ENCODE measurements at regions not wholly inside any gene's neighbourhood (a gene's known extent, or its start where the extent isn't known, plus 50 kb on each side); places are given as distances from the start of the nearest gene placed in this dataset.
"Not testable (repeated sequence)": the region's sequence is repeated elsewhere in the genome, so short reads cannot be mapped to it uniquely, and the experiment has no call there.

- H3K4me3 ChIP-seq (ENCODE audit: low read length); H3K27me3 ChIP-seq (ENCODE audit: control insufficient read depth, insufficient read depth); H3K4me1 ChIP-seq (ENCODE audit: control insufficient read depth, insufficient read depth, low read length); intact Hi-C loops (cut with DNase I); H3K9me3 ChIP-seq (ENCODE audit: control insufficient read depth, low read length); H3K27ac ChIP-seq (ENCODE audit: low read length); ATAC-seq; DNase-seq: not testable (repeated sequence)
- 51% methylated on average over 1 of the region's 1 CpG for WGBS
Observed at GRCh38 chr5:67836496-67836895, 379.1 kb upstream of the PIK3R1 start.

DNA sequence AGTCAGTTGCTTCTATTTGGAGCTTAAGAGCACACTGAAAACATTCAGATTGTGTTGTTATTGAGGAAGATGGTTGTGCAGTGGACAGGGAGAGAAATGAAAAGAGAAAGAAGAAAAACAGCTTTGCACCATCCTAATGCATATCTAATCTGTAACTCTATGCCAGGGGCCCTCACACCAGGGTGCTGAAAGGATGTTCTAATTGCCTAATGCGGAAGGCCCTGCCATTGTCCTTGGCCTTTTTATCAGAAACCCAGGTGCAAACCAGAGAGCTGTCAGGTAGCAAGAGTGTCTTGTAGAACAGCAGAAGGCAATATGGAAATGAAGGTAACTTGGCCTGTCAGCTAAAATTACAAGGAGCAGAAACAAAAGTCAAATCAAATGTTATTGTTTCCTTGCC, 384.5 kb upstream of the PIK3R1 start:
- ATAC-seq (peak in 1 of 2 donors; percentile 31), DNase-seq (no peak)
- Histone ChIP-seq H3K27ac (ENCODE audit: low read length) (no peak overlapping the region), H3K4me3 (ENCODE audit: low read length) (no peak overlapping the region), H3K27me3 (ENCODE audit: control insufficient read depth, insufficient read depth) (no peaks in the 10 kb centered on the region), H3K9me3 (ENCODE audit: control insufficient read depth, low read length) (no peaks in the 10 kb centered on the region), H3K4me1 (ENCODE audit: control insufficient read depth, insufficient read depth, low read length) (no peaks in the 10 kb centered on the region)
- intact Hi-C loops (cut with DNase I): no loop called here
- WGBS: 66% methylated on average over 1 of the region's 1 CpG

DNA sequence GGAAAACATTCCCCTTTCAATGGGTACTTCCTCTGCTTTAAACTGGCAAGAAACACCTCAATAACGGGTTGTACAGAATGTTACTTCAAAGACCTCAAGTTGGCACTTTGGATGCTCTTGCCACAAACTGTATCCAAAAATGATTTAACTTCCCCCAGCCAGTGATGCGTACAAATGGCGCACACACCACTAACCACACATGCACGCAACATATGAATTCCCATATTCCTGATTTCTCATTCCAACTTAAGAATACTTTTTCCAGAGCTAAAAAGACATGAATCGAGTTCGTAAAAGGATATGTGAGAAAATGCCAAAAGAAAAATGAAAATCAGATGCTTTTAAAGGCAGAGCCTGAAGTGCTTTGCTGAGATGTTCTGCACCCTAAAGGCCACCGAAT, 388.0 kb upstream of the PIK3R1 start:
- 90% methylated on average over 7 of the region's 7 CpGs for WGBS
- no peak for ATAC-seq
- H3K4me1 ChIP-seq (ENCODE audit: control insufficient read depth, insufficient read depth, low read length): no peaks in the 10 kb centered on the region

GRCh38 chr5:67824852-67825251, 390.7 kb upstream of the PIK3R1 start:
- WGBS: 79% methylated on average over 3 of the region's 3 CpGs
- Histone ChIP-seq H3K9me3 (ENCODE audit: control insufficient read depth, low read length) (no peaks in the 10 kb centered on the region), H3K27ac (ENCODE audit: low read length) (no peak overlapping the region), H3K4me3 (ENCODE audit: low read length) (no peak overlapping the region), H3K4me1 (ENCODE audit: control insufficient read depth, insufficient read depth, low read length) (no peaks in the 10 kb centered on the region), H3K27me3 (ENCODE audit: control insufficient read depth, insufficient read depth) (no peaks in the 10 kb centered on the region)
- no peak for ATAC-seq
- intact Hi-C loops (cut with DNase I): no loop called here
- DNase-seq: no peak

More for the DNA sequence above, 388.0 kb upstream of the PIK3R1 start:
- no peaks in the 10 kb centered on the region for H3K27me3 ChIP-seq (ENCODE audit: control insufficient read depth, insufficient read depth)
- no peak overlapping the region for H3K27ac ChIP-seq (ENCODE audit: low read length)
- no peak overlapping the region for H3K4me3 ChIP-seq (ENCODE audit: low read length)
- intact Hi-C loops (cut with DNase I): no loop called here
- DNase-seq: no peak
- H3K9me3 ChIP-seq (ENCODE audit: control insufficient read depth, low read length): no peaks in the 10 kb centered on the region

DNA sequence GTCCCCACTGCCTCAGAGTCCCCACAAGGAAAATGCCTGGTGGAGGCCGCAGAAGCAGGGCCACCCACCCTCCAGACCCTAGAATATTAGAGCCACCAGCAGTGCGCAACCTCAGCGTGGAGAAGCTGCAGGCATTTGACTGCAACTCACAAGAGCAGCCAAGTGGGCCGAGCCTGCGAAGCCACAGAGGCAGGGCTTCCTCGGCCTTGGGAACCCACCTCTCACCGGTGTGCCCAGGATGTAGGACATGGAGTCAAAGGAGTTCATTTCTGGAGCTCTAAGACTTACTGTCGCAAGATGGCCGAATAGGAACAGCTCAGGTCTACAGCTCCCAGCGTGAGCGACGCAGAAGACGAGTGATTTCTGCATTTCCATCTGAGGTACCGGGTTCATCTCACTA, 397.9 kb upstream of the PIK3R1 start:
- Histone ChIP-seq H3K9me3 (ENCODE audit: control insufficient read depth, low read length) (no peaks in the 10 kb centered on the region), H3K4me1 (ENCODE audit: control insufficient read depth, insufficient read depth, low read length) (peaks cover 2% of the 10 kb centered on the region), H3K4me3 (ENCODE audit: low read length) (no peak overlapping the region), H3K27ac (ENCODE audit: low read length) (no peak overlapping the region), H3K27me3 (ENCODE audit: control insufficient read depth, insufficient read depth) (no peaks in the 10 kb centered on the region)
- ATAC-seq (no peak), DNase-seq (no peak)
- intact Hi-C loops (cut with DNase I): loop anchor here in 1 of 4 donors (10.0 kb wide), 2 partner anchors 127 to 447 kb away; no protein-coding TSS in a partner anchor
- 95% methylated on average over 14 of the region's 14 CpGs for WGBS

- H3K27ac ChIP-seq (ENCODE audit: low read length): no peak overlapping the region
Observed at GRCh38 chr5:67816456-67816855, 399.1 kb upstream of the PIK3R1 start.

GRCh38 chr5:67815455-67816391, 399.8 kb upstream of the PIK3R1 start:
- Histone ChIP-seq H3K4me1 (ENCODE audit: control insufficient read depth, insufficient read depth, low read length) (peaks cover 2% of the 10 kb centered on the region), H3K27ac (ENCODE audit: low read length) (peak overlapping the region; percentile 81), H3K9me3 (ENCODE audit: control insufficient read depth, low read length) (no peaks in the 10 kb centered on the region), H3K4me3 (ENCODE audit: low read length) (no peak overlapping the region), H3K27me3 (ENCODE audit: control insufficient read depth, insufficient read depth) (no peaks in the 10 kb centered on the region)
- peak in 1 of 3 donors; percentile 71 for DNase-seq
- peak; percentile 92 to 95 for ATAC-seq
- 41% methylated on average over 10 of the region's 10 CpGs for WGBS
- intact Hi-C loops (cut with DNase I): loop anchor here in 1 of 4 donors (10.0 kb wide), 2 partner anchors 129 to 449 kb away; no protein-coding TSS in a partner anchor

More at GRCh38 chr5:67816456-67816855, 399.1 kb upstream of the PIK3R1 start:
- Histone ChIP-seq H3K4me1 (ENCODE audit: control insufficient read depth, insufficient read depth, low read length) (peaks cover 2% of the 10 kb centered on the region), H3K4me3 (ENCODE audit: low read length) (no peak overlapping the region), H3K9me3 (ENCODE audit: control insufficient read depth, low read length) (no peaks in the 10 kb centered on the region), H3K27me3 (ENCODE audit: control insufficient read depth, insufficient read depth) (no peaks in the 10 kb centered on the region)
- intact Hi-C loops (cut with DNase I): loop anchor here in 1 of 4 donors (10.0 kb wide), 2 partner anchors 128 to 448 kb away; no protein-coding TSS in a partner anchor
- ATAC-seq: no peak
- no peak for DNase-seq

GRCh38 chr5:67814569-67815311, 400.8 kb upstream of the PIK3R1 start:
- no peak for DNase-seq
- no peak overlapping the region for H3K27ac ChIP-seq (ENCODE audit: low read length)
- 47% methylated on average over 3 of the region's 3 CpGs for WGBS
- no peaks in the 10 kb centered on the region for H3K27me3 ChIP-seq (ENCODE audit: control insufficient read depth, insufficient read depth)
- no peaks in the 10 kb centered on the region for H3K9me3 ChIP-seq (ENCODE audit: control insufficient read depth, low read length)
- no peak overlapping the region for H3K4me3 ChIP-seq (ENCODE audit: low read length)
- H3K4me1 ChIP-seq (ENCODE audit: control insufficient read depth, insufficient read depth, low read length): peaks cover 2% of the 10 kb centered on the region
- intact Hi-C loops (cut with DNase I): loop anchor here in 1 of 4 donors (10.0 kb wide), 2 partner anchors 130 to 450 kb away; no protein-coding TSS in a partner anchor
- peak in 1 of 2 donors; percentile 10 for ATAC-seq

DNA sequence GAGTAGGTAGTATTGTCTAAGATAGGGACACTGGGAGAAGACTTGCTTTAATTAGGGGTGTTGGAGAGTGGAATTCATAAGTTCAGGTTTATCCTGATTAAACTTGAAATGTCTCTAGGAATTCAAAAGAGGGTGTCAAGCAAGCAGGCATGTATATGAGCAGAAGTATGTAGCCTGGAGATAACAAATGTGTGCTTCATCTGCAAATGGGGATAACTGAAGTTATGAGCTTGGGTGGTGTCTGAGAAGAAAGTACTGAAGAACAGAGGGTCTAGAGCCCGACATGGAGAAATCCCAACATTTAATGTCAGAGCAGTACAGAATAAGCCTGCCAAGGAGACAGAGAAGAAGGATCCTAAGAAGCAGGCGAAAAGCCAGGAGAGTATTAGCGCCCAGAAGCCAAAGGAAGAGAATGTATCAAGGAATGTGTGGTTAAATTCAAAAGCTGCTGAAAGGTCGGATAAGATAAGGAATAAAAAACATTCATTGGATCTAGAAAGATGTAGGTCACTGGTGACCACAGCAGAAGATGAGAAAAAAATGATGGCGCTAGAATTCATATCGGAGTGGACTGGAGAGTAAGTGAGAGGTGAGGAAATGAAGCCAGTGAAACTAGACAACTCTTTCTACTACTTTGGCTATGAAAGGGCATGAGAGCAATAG, 401.5 kb upstream of the PIK3R1 start:
- H3K9me3 ChIP-seq (ENCODE audit: control insufficient read depth, low read length): no peaks in the 10 kb centered on the region
- H3K4me1 ChIP-seq (ENCODE audit: control insufficient read depth, insufficient read depth, low read length): peaks cover 2% of the 10 kb centered on the region
- intact Hi-C loops (cut with DNase I): loop anchor here in 1 of 4 donors (10.0 kb wide), 2 partner anchors 131 to 451 kb away; no protein-coding TSS in a partner anchor
- H3K27me3 ChIP-seq (ENCODE audit: control insufficient read depth, insufficient read depth): no peaks in the 10 kb centered on the region
- 44% methylated on average over 6 of the region's 6 CpGs for WGBS
- H3K27ac ChIP-seq (ENCODE audit: low read length): no peak overlapping the region
- ATAC-seq (peak; percentile 62 to 78), DNase-seq (no peak)
- no peak overlapping the region for H3K4me3 ChIP-seq (ENCODE audit: low read length)

DNA sequence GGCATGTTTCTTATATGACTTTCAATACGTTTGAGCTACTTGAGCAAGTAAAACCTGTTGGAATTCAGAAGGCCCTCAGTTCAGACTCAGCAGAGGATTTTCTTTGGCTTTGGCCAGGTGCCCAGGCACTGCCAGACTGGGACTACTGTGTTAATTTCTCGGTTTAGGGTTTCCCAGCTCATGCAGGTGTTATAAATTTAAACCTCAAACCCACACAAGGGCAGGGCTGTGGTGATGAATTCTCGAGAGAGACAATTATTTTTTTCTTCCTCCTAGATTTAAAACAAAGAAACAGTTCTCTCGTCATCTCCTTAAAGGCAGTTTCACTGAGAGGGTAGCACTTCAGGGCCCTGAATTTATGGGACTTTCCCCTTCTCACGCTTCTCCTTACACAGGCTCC, 406.0 kb upstream of the PIK3R1 start:
- intact Hi-C loops (cut with DNase I): loop anchor here in 1 of 4 donors (10.0 kb wide), 3 partner anchors 115 to 565 kb away; no protein-coding TSS in a partner anchor
- Histone ChIP-seq H3K27me3 (ENCODE audit: control insufficient read depth, insufficient read depth) (no peaks in the 10 kb centered on the region), H3K4me3 (ENCODE audit: low read length) (no peak overlapping the region), H3K9me3 (ENCODE audit: control insufficient read depth, low read length) (no peaks in the 10 kb centered on the region), H3K4me1 (ENCODE audit: control insufficient read depth, insufficient read depth, low read length) (peaks cover 11% of the 10 kb centered on the region), H3K27ac (ENCODE audit: low read length) (peak overlapping the region; percentile 89)
- DNase-seq (no peak), ATAC-seq (no peak)
- WGBS: 75% methylated on average over 5 of the region's 5 CpGs

Measured in right cardiac atrium (tissue), 5 donors.